Upper lobe of left lung (tissue), 4 donors: ENCODE measurements at regions not wholly inside any gene's neighbourhood (a gene's known extent, or its start where the extent isn't known, plus 50 kb on each side); places are given as distances from the start of the nearest gene placed in this dataset.

ENCODE experiments used
- CTCF ChIP-seq, 6 experiments: fragments of 450-650 bp in 4 of 6; fragments of 200-600 bp in 2 of 6; sonication (generic) in 2 of 6; IDR thresholded peaks; one replicate each; pipeline ENCODE4 v1.5.1; 2016 to 2019; ENCODE audit warnings: antibody characterized with exemption in 6 of 6
- POLR2A ChIP-seq, 4 donors: fragments of 450-650 bp; IDR thresholded peaks; one replicate each; pipeline ENCODE4 v1.5.1; 2016 to 2017; ENCODE audit warnings: antibody characterized with exemption in 4 of 4, mild to moderate bottlenecking in 2 of 4

- no peak for TF ChIP-seq CTCF (IDR thresholded peaks at IDR 0.05)
- TF ChIP-seq POLR2A (IDR thresholded peaks at IDR 0.05): no peak
These were observed 744.7 kb downstream of the DTWD2 start for GRCh38 chr5:118243613-118244012.
